RKO (cell line): ENCODE measurements at regions not wholly inside any gene's neighbourhood (a gene's known extent, or its start where the extent isn't known, plus 50 kb on each side); places are given as distances from the start of the nearest gene placed in this dataset.
"Not testable (repeated sequence)": the region's sequence is repeated elsewhere in the genome, so short reads cannot be mapped to it uniquely, and the experiment has no call there.

Experiments used
- DNase-seq: peaks from one replicate; pipeline ENCODE4 v3.0.0-alpha.2; 2016; ENCODE audit warnings: low spot score

DNA sequence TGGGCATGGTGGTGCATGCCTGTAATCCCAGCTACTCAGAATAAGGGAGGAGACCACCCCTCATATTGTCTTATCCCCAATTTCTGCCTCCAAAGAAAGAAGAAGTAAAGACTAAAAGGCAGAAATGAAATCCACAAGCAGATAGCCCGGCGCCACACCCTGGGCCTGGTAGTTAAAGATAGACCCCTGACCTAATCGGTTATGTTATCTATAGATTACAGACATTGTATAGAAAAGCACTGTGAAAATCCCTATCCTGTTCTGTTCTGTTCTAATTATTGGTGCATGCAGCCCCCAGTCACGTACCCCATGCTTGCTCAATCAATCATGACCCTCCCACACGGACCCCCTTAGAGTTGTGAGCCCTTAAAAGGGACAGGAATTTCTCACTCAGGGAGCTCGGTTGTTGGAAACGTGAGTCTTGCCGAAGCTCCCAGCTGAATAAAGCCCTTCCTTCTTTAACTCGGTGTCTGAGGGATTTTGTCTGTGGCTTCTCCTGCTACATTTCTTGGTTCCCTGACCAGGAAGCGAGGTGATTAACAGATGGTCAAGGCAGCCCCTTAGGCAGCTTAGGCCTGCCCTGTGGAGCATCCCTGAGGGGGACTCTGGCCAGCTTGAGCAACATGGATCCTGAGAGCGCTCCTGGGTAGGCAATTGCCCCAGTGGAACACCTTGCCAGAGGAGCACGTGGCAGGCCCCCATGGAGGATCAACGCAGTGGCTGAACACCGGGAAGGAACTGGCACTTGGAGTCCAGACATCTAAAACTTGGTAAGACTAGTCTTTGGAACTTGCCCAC, 188.7 kb upstream of the NDUFV2 start:
- DNase-seq: not testable (repeated sequence)

DNA sequence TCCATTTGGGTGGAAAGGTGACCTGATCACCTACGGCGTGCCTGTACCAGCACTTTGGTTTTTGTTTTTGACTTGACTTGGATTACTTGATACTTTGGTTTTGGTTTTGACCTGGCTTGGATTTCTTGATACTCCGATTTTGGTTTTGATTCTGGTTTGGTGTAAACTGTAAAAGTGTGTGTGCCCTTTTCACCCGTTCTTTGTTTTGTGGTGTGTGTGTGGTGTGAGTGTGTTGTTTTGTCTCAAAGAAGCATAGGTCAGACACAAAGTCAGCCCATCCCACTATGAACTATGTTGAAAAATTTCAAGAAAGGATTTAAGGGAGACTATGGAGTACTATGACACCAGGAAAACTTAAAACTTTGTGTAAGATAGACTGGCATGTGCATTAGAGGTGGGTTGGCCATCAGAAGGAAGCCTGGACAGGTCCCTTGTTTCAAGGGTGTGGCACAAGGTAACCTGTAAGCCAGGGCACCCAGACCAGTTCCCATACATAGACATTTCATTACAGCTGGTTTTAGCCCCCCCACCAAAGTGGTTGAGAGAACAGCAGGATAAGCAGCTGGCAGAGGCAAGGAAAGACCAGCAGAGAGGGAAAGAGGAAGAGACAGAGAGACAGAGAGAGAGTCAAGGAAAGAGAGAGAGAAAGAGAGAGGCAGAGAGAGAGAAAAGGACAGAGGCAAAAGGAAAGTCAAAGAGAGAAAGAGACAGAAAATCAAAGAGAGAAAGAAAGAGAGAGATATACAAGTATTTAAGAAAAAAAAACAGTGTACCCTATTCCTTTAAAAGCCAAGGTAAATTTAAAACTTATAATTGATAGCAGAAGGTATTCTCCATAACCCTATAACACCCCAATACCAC, 187.9 kb upstream of the NDUFV2 start:
- not testable (repeated sequence) for DNase-seq

DNA sequence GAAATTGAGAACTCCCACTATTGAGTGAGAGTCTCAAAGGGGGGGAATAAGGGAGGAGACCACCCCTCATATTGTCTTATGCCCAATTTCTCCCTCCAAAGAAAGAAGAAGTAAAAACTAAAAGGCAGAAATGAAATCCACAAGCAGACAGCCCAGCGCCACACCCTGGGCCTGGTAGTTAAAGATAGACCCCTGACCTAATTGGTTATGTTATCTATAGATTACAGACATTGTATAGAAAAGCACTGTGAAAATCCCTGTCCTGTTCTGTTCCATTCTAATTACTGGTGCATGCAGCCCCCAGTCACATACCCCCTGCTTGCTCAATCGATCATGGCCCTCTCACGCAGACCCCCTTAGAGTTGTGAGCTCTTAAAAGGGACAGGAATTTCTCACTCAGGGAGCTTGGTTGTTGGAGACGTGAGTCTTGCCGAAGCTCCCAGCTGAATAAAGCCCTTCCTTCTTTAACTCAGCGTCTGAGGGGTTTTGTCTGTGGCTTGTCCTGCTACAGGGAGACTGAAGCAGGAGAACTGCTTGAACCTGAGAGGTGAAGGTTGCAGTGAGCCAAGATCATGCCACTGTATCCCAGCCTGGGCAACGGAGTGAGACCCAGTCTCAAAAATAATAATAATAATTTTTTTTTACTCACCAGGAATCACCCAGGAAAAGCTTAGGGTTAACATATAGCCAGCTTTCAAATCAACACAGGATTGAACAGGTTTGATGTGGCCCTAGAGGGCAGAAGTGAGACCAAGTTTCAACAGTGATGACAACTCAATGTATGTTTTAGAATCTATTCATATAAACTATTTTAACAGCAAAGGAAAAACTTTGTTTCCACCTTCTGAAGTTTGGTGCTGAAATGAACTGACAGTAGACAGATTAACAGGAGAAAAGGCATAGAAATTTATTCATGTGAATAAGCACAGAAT, 181.4 kb upstream of the NDUFV2 start:
- not testable (repeated sequence) for DNase-seq

DNA sequence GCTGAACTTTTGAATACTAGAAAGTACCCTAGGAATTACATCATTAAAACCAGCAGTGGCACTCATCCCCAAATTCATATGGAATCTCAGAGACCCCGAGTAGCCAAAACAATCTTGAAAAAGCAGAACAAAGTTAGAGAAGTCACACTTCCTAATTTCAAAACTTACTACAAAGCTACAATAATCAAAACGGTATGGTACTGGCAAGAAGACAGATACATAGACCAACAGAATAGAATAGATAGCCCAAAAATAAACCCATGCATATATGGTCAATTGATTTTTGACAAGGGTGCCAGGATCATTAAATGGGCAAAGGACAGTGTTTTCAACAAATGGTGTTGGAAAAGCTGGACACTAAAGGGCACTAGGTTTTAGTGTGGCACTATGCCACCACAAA, 176.0 kb upstream of the NDUFV2 start:
- no peak for DNase-seq

DNA sequence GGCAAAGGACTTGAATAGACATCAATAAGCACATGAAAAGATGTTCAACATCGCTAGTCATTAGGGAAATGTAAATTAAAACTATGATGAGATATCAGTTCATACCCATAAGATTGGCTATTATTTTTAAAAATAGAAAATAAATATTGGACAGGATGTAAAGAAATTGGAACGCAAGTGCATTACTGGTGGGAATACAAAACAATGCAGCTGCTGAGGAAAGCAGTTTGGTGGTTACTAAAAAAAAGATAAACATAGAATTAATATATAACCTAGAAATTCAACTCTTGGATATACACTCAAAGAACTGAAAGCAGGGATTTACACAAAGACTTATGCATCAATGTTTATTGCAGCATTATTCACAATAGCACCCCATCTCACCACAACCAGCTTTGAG, 174.5 kb upstream of the NDUFV2 start:
- no peak for DNase-seq

DNA sequence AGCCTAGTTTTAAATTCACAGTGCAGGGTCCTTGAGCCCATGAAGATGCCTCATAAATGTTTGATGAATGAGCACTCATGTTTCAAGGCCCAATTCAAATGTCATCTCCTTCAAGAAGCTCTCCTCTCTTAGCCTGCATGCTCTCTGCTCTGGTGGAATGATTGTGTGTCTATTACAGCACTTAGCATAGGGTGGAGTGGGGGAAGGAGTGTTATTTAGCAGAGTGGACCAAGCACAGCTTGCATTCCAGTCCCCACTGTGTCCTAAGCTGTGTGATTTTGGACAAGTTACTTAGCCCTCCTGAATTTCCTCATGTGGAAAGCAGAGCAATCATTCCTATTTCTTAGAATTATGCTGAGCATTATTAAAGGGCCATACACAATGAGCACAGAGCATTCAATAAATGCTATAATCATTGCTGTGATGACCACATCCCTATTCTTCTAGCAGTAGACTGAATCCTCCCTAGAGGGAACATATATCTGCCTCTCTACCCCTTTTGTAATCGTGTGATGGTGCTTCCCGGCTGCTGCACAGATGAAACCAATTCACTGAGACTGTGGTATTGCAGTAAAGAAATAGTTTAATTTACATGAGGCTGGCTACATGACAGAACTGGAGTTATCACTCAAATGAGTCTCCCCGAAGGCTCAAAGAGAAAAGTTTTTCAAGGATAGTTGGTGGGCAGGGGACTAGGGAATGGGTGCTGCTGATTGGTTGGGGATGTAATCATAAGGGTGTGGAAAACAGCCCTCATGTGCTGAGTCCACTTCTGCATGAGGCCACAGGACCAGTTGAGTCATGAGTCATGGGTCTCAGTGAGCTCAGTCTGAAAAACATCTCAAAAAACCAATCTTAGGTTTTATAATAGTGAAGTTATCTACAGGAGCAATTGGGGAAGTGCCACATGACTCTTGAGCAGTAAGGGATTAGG, 173.4 kb upstream of the NDUFV2 start:
- DNase-seq: no peak

DNA sequence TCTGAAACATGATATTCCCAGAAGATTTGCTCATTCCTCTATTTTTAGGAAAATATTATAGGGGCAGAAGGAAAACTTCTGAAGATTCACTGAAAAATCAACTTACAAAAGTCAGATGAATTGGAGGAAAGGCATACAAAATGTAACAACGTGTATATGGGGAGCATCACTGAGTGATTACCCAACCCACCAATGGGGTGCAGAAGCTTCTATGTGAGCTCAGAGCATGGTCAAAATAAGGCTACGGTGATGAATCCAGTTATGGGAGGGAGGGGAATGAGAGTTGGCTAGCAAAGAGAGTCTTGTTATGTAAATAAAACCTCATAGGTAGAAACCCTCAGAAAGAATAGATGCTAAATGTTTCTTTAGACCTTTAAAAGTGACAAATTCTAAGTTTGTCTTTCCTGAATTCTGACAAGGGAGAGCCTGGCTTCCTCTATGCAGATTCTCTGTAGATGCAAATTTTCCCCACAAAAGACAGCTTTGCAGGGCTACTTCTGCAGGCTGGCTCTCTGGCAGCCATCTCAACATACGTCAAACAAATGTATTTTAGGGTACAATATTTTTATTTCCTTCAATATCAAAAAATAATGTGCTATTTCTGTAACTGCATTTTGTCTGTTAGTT, 171.4 kb upstream of the NDUFV2 start:
- DNase-seq: no peak

DNA sequence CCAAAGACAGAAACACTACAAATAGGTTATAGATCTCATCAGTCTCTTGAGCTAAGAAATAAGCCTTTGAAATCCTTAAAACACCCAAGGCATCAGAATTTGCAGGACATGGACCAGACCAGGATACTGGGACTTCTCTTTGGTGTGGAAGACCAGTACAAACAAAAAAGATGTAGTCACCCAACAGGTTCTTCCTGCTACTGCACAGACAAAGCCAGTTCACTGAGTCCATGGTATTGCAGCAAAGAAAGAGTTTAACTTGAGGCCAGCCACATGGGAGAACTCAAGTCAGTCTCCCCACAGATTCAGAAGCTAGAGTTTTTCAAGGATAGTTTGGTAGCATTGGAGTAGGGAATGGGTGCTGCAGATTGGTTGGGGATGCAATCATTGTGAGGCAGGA, 169.6 kb upstream of the NDUFV2 start:
- DNase-seq: no peak

DNA sequence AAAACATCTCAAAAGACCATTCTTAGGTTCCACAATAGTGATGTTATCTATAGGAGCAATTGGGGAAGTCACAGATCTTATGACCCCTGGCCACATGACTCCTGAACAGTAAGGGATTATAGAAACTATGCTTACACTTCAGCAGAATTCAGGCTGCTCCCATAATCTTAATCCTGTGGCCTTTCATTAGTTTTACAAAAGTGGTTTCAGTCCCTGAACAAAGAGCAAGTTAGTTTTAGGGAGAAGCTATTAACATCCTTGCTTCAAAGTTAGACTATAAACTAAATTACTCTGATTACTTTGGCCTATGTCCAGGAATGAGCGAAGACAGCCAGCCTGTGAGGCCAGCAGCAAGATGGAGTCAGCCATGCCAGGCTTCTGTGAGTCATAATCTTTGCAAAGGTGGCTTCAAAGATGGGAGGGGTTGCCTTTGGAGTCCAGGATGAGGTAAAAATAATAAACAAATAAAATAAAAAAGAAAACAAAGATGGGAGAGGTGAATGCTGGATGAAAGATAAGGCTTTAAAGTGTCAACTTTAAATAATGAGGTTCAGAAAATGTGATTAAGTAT, 168.7 kb upstream of the NDUFV2 start:
- DNase-seq: no peak

DNA sequence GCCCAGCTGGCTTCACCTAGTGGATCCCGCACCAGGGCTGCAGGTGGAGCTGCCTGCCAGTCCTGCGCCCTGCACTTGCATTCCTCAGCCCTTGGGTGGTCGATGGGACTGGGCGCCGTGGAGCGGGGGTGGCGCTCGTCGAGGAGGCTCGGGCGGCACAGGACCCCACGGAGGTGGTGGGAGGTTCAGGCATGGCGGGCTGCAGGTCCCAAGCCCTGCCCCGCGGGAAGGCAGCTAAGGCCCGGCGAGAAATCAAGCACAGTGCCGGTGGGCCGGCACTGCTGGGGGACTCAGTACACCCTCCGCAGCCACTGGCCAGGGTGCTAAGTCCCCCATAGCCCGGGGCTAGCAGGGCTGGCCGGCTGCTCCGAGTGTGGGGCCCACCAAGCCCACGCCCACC, 167.2 kb upstream of the NDUFV2 start:
- not testable (repeated sequence) for DNase-seq

DNA sequence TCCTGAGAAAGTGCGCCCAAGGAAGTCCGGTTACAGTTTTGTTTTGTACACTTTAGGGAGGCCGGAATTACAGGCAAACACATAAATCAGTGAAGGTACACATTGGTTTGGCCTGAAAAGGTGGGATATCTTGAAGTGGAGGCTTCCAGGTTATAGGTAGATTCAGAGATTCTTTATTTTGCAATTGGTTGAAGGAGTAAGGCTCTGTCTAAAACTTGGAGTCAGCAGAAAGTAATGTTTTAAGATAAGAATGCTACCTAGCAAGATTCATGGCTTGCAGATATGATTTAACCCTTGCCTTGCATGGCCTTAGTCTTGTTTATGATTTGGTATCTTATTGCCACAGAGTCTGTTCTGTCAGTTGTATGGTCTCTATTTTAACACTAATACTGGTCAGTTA, 165.9 kb upstream of the NDUFV2 start:
- no peak for DNase-seq

DNA sequence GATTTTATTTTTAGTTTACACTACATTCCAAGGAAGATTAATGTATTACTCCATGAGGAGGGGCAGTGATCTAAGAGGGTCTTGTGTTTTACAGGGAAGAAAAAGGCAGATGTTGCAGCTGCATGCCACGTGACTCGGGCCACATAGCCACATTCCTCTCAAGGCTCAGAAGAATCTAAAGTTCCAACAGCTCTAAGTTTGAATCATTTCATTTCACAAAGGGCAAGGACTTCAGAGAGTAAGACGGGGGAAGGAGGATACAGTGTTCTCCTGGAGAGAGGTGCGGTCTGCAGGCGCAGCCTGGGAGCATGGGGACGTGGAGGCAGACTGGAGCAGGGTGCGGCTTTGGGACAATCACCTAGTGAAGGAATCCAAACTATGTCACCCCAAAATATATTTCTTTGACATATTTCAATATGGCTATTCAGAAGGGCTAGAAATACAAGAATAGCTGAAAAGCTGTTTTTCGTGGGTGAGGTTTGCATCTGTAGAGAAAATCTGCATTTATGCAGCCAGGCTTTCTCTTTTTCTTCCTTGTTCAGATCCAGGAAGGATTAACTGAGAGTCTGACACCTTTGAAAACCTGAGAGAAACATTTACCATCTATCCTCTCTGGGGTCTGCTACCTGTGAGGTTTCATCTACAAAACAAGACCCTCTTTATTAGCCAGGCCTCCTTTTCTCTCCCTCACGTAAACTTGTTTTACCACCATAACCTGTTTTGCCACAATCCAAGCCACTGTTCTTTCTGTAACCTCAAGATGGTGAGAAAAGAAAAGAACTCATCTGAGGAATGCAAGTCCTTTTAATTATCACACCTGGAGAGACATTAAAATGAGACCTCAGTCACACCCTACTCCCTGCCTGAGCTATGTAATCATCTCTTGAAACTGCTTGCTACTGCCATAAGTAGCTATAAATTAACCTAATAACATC, 165.1 kb upstream of the NDUFV2 start:
- DNase-seq: no peak

DNA sequence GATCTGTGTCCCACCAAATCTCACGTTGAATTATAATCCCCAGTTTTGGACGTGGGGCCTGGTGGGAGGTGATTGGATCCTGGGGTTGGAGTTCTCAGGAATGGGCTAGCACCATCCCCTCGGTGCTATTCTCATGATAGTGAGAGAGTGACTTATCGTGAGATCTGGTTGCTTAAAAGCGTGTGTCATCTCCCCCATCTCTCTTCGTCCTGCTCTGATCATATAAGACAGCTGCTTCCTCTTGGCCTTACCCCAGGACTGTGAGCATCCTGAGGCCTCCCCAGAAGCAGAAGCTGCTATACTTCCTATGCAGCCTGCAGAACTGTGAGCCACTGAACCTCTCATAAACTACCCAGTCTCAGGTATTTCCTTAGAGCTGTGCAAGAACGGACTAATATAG, 163.7 kb upstream of the NDUFV2 start:
- DNase-seq: no peak

DNA sequence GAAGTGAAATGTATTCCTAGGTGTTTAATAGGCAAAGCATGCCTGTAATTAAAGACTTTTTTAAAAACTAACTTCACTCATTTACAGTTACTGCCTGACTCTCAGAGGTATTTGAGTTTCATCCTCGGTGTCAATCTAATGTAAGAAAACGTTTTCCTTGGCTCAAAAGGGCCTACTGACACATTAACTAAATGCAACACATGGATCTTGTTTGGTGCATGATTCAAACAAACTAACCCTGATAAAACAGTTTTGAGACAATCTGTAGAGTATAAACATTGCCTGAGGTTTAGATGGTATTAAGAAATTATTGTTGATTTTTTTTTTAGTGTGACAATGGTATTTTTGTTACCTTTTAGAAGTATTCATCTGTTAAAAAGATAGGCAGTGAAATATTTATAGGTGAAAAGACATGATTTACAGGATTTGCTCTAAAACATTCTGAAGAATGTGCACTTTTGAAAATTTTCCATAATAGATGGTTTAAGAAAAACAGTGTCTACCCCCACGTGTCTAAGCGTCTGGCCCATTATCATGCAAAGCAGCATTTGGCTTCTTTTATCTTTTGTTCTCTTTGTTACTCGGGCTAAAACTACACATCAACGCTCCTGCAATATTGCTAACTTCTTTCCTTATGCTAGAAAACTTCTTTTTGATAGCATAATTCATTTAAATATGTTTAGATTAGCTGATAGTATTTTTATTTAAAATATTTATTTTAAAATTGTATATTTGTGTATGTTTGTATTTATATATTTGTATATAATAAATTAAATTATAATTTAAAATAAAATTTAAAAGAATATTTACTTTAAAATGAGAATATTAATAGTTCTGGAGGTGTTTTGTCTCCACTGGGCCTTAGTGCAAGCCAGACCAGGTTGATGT, 160.2 kb upstream of the NDUFV2 start:
- DNase-seq: no peak

DNA sequence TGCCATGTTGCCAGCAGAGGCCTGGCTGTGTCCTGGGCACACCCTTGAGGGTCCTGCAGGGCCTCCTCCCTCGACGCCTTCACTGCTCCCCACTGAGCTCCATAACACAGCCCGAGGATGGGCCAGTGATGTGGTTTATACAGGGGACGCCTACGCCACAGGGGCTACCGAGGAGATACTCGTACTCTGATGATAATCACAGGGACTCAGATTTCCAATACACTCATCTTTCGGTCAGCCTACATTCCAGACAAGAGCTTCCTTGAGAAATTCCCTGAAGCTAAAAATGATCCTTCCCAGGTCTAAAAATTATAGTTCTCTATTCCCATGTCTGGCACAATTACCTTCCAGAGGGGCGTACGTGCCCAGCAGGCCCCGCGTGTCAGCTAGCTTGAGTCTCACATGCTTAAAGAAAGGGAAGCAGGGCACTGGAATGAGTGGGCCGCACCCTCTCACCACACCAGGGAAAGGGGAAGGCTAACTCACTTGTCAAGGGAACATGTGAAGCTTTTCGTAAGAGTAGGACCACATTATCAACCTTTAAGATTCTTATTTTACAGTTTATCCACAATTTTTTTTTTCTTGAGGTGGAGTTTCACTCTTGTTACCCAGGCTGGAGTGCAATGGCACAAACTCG, 159.5 kb upstream of the NDUFV2 start:
- DNase-seq: no peak

DNA sequence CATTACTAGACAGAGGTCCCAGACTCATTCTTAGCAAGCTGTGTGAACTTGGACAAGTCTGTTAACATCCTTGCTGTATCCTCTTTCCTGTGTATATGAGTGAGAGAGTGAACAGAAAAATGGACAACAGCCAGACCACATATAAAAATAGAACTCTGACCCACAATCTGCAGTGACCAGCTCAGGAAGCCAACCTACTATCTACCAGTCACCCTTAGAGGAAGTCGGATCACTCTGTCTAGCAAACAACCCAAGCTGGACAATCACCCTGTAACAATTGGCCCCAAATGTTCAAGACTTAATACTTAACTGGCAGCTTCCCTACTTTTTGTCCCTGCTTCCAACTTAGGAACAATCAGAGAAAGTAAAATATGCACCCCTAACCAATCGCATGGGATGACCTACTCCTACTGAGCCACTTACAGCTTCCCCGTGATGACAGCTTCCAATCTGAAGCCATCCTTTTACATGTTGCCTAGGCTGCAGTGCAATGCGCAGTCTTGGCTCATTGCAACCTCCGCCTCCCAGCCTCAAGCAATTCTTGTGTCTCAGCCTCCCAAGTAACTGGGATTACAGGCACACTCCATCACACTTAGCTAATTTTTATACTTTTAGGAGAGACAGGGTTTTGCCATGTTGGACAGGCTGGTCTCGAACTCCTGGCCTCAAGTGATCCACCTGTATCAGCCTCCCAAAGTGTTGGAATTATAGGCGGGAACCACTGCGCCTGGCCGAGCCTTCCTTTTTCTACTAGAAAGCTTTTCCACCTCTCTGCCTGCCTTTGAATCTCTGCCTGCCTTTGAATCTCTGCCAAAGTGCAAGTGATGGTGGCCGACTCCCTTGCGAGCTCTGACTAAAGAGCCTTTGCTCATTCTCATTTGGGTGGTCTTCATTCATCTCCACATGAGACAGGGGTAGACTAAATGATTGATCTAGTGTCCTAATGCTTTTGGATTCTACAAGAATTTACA, 158.3 kb upstream of the NDUFV2 start:
- DNase-seq: peak; percentile 33
